HL-60 (cell line): ENCODE measurements at regions not wholly inside any gene's neighbourhood (a gene's known extent, or its start where the extent isn't known, plus 50 kb on each side); places are given as distances from the start of the nearest gene placed in this dataset.
"Not testable (repeated sequence)": the region's sequence is repeated elsewhere in the genome, so short reads cannot be mapped to it uniquely, and the experiment has no call there.

Experiments
- DNase-seq, 2 experiments: peaks; one replicate each; pipeline ENCODE4 v3.0.0-alpha.2; 2010 to 2020; ENCODE audit warnings: low read depth in 1 of 2, low spot score in 1 of 2
- H3K27ac ChIP-seq: fragments of 250-450 bp; sonication (Bioruptor Pico); replicated peaks from 2 replicates; pipeline ENCODE4 v1.5.1; 2020; ENCODE audit warnings: mild to moderate bottlenecking, moderate library complexity
- H3K27me3 ChIP-seq: fragments of 250-450 bp; sonication (Bioruptor Pico); 2 replicates; pipeline ENCODE4 v1.5.1; 2021; ENCODE audit warnings: mild to moderate bottlenecking, moderate library complexity; ENCODE audit not compliant: insufficient read depth, poor library complexity, severe bottlenecking
- H3K4me3 ChIP-seq: replicated peaks from 2 replicates; pipeline ENCODE4 v1.5.1; 2011; ENCODE audit warnings: mild to moderate bottlenecking, control low read depth, low read length; ENCODE audit not compliant: insufficient read depth
- CTCF ChIP-seq: IDR thresholded peaks from one replicate; pipeline ENCODE4 v1.5.1; 2011; ENCODE audit warnings: low read length, control low read depth, inconsistent platforms; ENCODE audit not compliant: insufficient read depth
- GABPA ChIP-seq: IDR thresholded peaks from 2 replicates; pipeline ENCODE4 v1.6.1; 2012; ENCODE audit warnings: low read depth
- POLR2AphosphoS5 ChIP-seq: IDR thresholded peaks from 2 replicates; pipeline ENCODE4 v1.6.1; 2012; ENCODE audit warnings: low read depth
- REST ChIP-seq: IDR thresholded peaks from 2 replicates; pipeline ENCODE4 v1.6.1; 2012; ENCODE audit warnings: low read depth; ENCODE audit not compliant: insufficient replicate concordance
- SPI1 ChIP-seq: IDR thresholded peaks from 2 replicates; pipeline ENCODE4 v1.6.1; 2012; ENCODE audit warnings: low read depth, mild to moderate bottlenecking, borderline replicate concordance

- no peaks in the 10 kb centered on the region for H3K27me3 ChIP-seq
- no peak overlapping the region for H3K27ac ChIP-seq
- TF ChIP-seq GABPA: no peak
- no peak for TF ChIP-seq SPI1
- TF ChIP-seq REST: no peak
- no peak for TF ChIP-seq POLR2AphosphoS5
- no peak for TF ChIP-seq CTCF
- DNase-seq: no peak
- H3K4me3 ChIP-seq: no peak overlapping the region
Observed at GRCh38 chr14:43406931-43407330, 1100.2 kb downstream of the FSCB start.

GRCh38 chr14:43399289-43399688, 1107.8 kb downstream of the FSCB start:
- Histone ChIP-seq H3K4me3 (no peak overlapping the region), H3K27me3 (no peaks in the 10 kb centered on the region), H3K27ac (no peak overlapping the region)
- TF ChIP-seq GABPA (no peak), SPI1 (no peak), POLR2AphosphoS5 (no peak), CTCF (no peak), REST (no peak)
- DNase-seq: no peak

- not testable (repeated sequence) for H3K27ac ChIP-seq, H3K4me3 ChIP-seq, DNase-seq, H3K27me3 ChIP-seq
Observed at GRCh38 chr14:43370565-43370896, 1136.6 kb downstream of the FSCB start.

GRCh38 chr14:43369710-43370564, 1137.1 kb downstream of the FSCB start:
- H3K27me3 ChIP-seq: no peaks in the 10 kb centered on the region
- H3K4me3 ChIP-seq: no peak overlapping the region

More at GRCh38 chr14:43369710-43370564, 1137.1 kb downstream of the FSCB start:
- no peak overlapping the region for H3K27ac ChIP-seq
- no peak for TF ChIP-seq REST
- no peak for TF ChIP-seq CTCF
- no peak for TF ChIP-seq GABPA
- TF ChIP-seq POLR2AphosphoS5: no peak
- TF ChIP-seq SPI1: no peak
- no peak for DNase-seq
